Spleen (tissue), 11 donors: ENCODE measurements at regions not wholly inside any gene's neighbourhood (a gene's known extent, or its start where the extent isn't known, plus 50 kb on each side); places are given as distances from the start of the nearest gene placed in this dataset.

ENCODE experiments used
- DNase-seq: peaks from one replicate; pipeline ENCODE4 v3.0.0-alpha.2; 2020
- H3K27ac ChIP-seq, 8 donors: fragments of 200-600 bp; sonication (generic) in 7 of 8; 1 replicate in 4 of 8; 2 replicates in 4 of 8; pipeline versions ENCODE4 v1.5.0 to v1.8.0; 2016 to 2021; ENCODE audit warnings: inconsistent platforms in 4 of 8, mild to moderate bottlenecking in 4 of 8, moderate library complexity in 1 of 8
- H3K27me3 ChIP-seq, 7 donors: fragments of 200-600 bp; sonication (generic) in 6 of 7; replicated peaks in 1 of 7; 1 replicate in 4 of 7; 2 replicates in 3 of 7; pipeline versions ENCODE4 v1.5.0 to v1.8.0; 2016 to 2021; ENCODE audit warnings: inconsistent platforms in 3 of 7, mild to moderate bottlenecking in 1 of 7
- H3K36me3 ChIP-seq, 6 donors: fragments of 200-600 bp; sonication (generic) in 5 of 6; 1 replicate in 4 of 6; 2 replicates in 2 of 6; pipeline versions ENCODE4 v1.5.0 to v1.8.0; 2016 to 2021; ENCODE audit warnings: inconsistent platforms in 2 of 6
- H3K4me1 ChIP-seq, 6 donors: fragments of 200-600 bp; sonication (generic) in 5 of 6; 1 replicate in 3 of 6; 2 replicates in 3 of 6; pipeline versions ENCODE4 v1.5.0 to v1.8.0; 2016 to 2021; ENCODE audit warnings: inconsistent platforms in 3 of 6
- H3K4me3 ChIP-seq, 8 donors: fragments of 200-600 bp; sonication (generic) in 7 of 8; 1 replicate in 4 of 8; 2 replicates in 4 of 8; pipeline versions ENCODE4 v1.5.0 to v1.8.0; 2016 to 2021; ENCODE audit warnings: inconsistent platforms in 4 of 8, mild to moderate bottlenecking in 4 of 8, moderate library complexity in 2 of 8
- H3K9me3 ChIP-seq, 8 donors: fragments of 200-600 bp; sonication (generic) in 7 of 8; 1 replicate in 4 of 8; 2 replicates in 4 of 8; pipeline versions ENCODE4 v1.5.0 to v1.8.0; 2016 to 2021; ENCODE audit warnings: inconsistent platforms in 4 of 8
- CTCF ChIP-seq, 11 experiments: fragments of 200-600 bp in 7 of 11; fragments of 450-650 bp in 4 of 11; sonication (generic) in 4 of 11; IDR thresholded peaks in 8 of 11; conservative IDR thresholded peaks in 3 of 11; 1 replicate in 7 of 11; 2 replicates in 4 of 11; pipeline versions ENCODE4 v1.4.0 to v1.8.0; 2016 to 2021; ENCODE audit warnings: antibody characterized with exemption in 11 of 11, inconsistent platforms in 4 of 11, mild to moderate bottlenecking in 1 of 11
- POLR2A ChIP-seq, 3 donors: fragments of 450-650 bp; IDR thresholded peaks; one replicate each; pipeline ENCODE4 v1.5.1; 2017; ENCODE audit warnings: antibody characterized with exemption in 3 of 3, mild to moderate bottlenecking in 1 of 3
- POLR2AphosphoS5 ChIP-seq, 3 donors: sonication (generic); formaldehyde crosslinking; IDR thresholded peaks; one replicate each; pipeline ENCODE4 v1.5.1; 2017; ENCODE audit warnings: antibody characterized with exemption in 3 of 3
- WGBS, 5 donors: extraction: QIAGEN DNeasy Blood & Tissue Kit in 3 of 5; methylation state at CpG; one replicate each; pipeline versions ENCODE4 v1.1.5 to v1.1.7; 2013 to 2018; 5-methylcytosine and 5-hydroxymethylcytosine counted together
- intact Hi-C: fragments of 100-400 bp; cut with DNase I; formaldehyde crosslinking; loops from one replicate; pipeline ENCODE4 v1.15.0; 2023; ENCODE audit warnings: low total_unique reads
- donor health status: healthy with polysubstance abuse.
- donor health status: DM: no; HTN: no; CAD: no; lungs with moderate emphysema.
- donor health status: DM: no; HTN: no; CAD: no.
- donor health status: Bipolar disorder and iron deficiency.
- donor health status: healthy.
- donor health status: DM: no; HTN: no; CAD: no.
- donor health status: DM: yes; HTN: yes; CAD: no.

- no peak overlapping the region for H3K27ac ChIP-seq
- H3K4me3 ChIP-seq, result no peak overlapping the region
- DNase-seq, result no peak
- no peaks in the 10 kb centered on the region for H3K36me3 ChIP-seq
- H3K4me1 ChIP-seq, result no peaks in the 10 kb centered on the region
- no peaks in the 10 kb centered on the region for H3K9me3 ChIP-seq
- no peak for TF ChIP-seq POLR2A (IDR thresholded peaks at IDR 0.05)
- TF ChIP-seq POLR2AphosphoS5 (IDR thresholded peaks at IDR 0.05), result no peak
- no peak for TF ChIP-seq CTCF (IDR thresholded peaks at IDR 0.05 in 8 of 11, conservative IDR thresholded peaks at IDR 0.05 in 3 of 11)
- intact Hi-C loops, result no loop called here
- peaks cover 0 to 37% (median 0%) of the 10 kb centered on the region in 7 donors for H3K27me3 ChIP-seq
- 90 to 97% (median 92%) methylated on average over 5 of the region's 5 CpGs for WGBS, 5 donors
Measured at GRCh38 chr1:62917314-62917713, 133.4 kb downstream of the ATG4C start.

- WGBS, 5 donors, result 64 to 74% (median 67%) methylated on average over 10 of the region's 10 CpGs
- Histone ChIP-seq H3K4me3 (no peak overlapping the region), H3K9me3 (no peaks in the 10 kb centered on the region), H3K36me3 (no peaks in the 10 kb centered on the region), H3K27ac (no peak overlapping the region), H3K27me3 (peaks cover 0 to 33% (median 0%) of the 10 kb centered on the region in 7 donors), H3K4me1 (no peaks in the 10 kb centered on the region)
- intact Hi-C loops, result no loop called here
- no peak for DNase-seq
- no peak for TF ChIP-seq POLR2AphosphoS5 (IDR thresholded peaks at IDR 0.05)
- TF ChIP-seq POLR2A (IDR thresholded peaks at IDR 0.05), result no peak
- TF ChIP-seq CTCF (IDR thresholded peaks at IDR 0.05 in 8 of 11, conservative IDR thresholded peaks at IDR 0.05 in 3 of 11), result no peak
Measured at GRCh38 chr1:62917805-62918204, 133.9 kb downstream of the ATG4C start.

GRCh38 chr1:62918700-62919099 lies 134.8 kb downstream of the ATG4C start:
- Histone ChIP-seq H3K9me3 (peaks cover 0 to 4% (median 0%) of the 10 kb centered on the region in 8 donors), H3K36me3 (no peaks in the 10 kb centered on the region), H3K4me3 (no peak overlapping the region), H3K27ac (no peak overlapping the region), H3K27me3 (peaks cover 0 to 26% (median 0%) of the 10 kb centered on the region in 7 donors), H3K4me1 (no peaks in the 10 kb centered on the region)
- TF ChIP-seq POLR2A (IDR thresholded peaks at IDR 0.05), result no peak
- no peak for TF ChIP-seq CTCF (IDR thresholded peaks at IDR 0.05 in 8 of 11, conservative IDR thresholded peaks at IDR 0.05 in 3 of 11)
- no peak for TF ChIP-seq POLR2AphosphoS5 (IDR thresholded peaks at IDR 0.05)
- intact Hi-C loops, result no loop called here
- DNase-seq, result no peak
- 66 to 79% (median 72%) methylated on average over 3 of the region's 3 CpGs for WGBS, 5 donors

- H3K27ac ChIP-seq, result no peak overlapping the region
- 32 to 93% (median 85%) methylated on average over 1 of the region's 1 CpG for WGBS, 5 donors
- peaks cover 0 to 4% (median 0%) of the 10 kb centered on the region in 8 donors for H3K9me3 ChIP-seq
- no peaks in the 10 kb centered on the region for H3K36me3 ChIP-seq
- TF ChIP-seq POLR2A (IDR thresholded peaks at IDR 0.05) (no peak), POLR2AphosphoS5 (IDR thresholded peaks at IDR 0.05) (no peak), CTCF (IDR thresholded peaks at IDR 0.05 in 8 of 11, conservative IDR thresholded peaks at IDR 0.05 in 3 of 11) (no peak)
- H3K4me1 ChIP-seq, result no peaks in the 10 kb centered on the region
- DNase-seq, result no peak
- H3K27me3 ChIP-seq, result peaks cover 0 to 11% (median 0%) of the 10 kb centered on the region in 7 donors
- intact Hi-C loops, result no loop called here
- H3K4me3 ChIP-seq, result no peak overlapping the region
Measured at GRCh38 chr1:62922006-62922405, 138.1 kb downstream of the ATG4C start.
